Keratinocyte (primary cell): ENCODE measurements at regions not wholly inside any gene's neighbourhood (a gene's known extent, or its start where the extent isn't known, plus 50 kb on each side); places are given as distances from the start of the nearest gene placed in this dataset.

Experiments used
- DNase-seq: peaks from one replicate; pipeline ENCODE4 v3.0.0-alpha.2; 2011; ENCODE audit warnings: low read depth, missing footprints, low spot score
- FAIRE-seq: peaks from 2 replicates; lab custom pipeline; 2011; peaks lifted over from hg19 to GRCh38; lab: Jason Lieb, UNC
- H2AFZ ChIP-seq: 2 replicates; pipeline ENCODE4 v1.6.0; 2012; ENCODE audit warnings: low read length, control low read depth, inconsistent platforms; ENCODE audit not compliant: control insufficient read depth
- H3K27ac ChIP-seq: 2 replicates; pipeline ENCODE4 v1.5.1; 2011; ENCODE audit warnings: low read length; ENCODE audit not compliant: control insufficient read depth, insufficient read depth
- H3K27me3 ChIP-seq: 3 replicates; pipeline ENCODE4 v1.6.0; 2011; ENCODE audit warnings: low read length; ENCODE audit not compliant: control insufficient read depth, insufficient read depth; ENCODE audit errors: extremely low read depth
- H3K36me3 ChIP-seq, 2 experiments: 2 replicates in 1 of 2; 3 replicates in 1 of 2; pipeline ENCODE4 v1.5.1; 2011; ENCODE audit warnings: low read length in 2 of 2, mild to moderate bottlenecking in 1 of 2; ENCODE audit not compliant: control insufficient read depth in 2 of 2, insufficient read depth in 2 of 2; ENCODE audit errors: extremely low read depth in 1 of 2
- H3K4me1 ChIP-seq: 3 replicates; pipeline ENCODE4 v1.5.1; 2011; ENCODE audit warnings: low read length; ENCODE audit not compliant: control insufficient read depth, insufficient read depth; ENCODE audit errors: extremely low read depth
- H3K4me2 ChIP-seq: 3 replicates; pipeline ENCODE4 v1.6.0; 2011; ENCODE audit warnings: low read depth, low read length; ENCODE audit not compliant: control insufficient read depth, insufficient read depth; ENCODE audit errors: extremely low read depth
- H3K4me3 ChIP-seq, 3 experiments: fragments of 200-600 bp in 1 of 3; sonication (generic) in 1 of 3; 2 replicates in 2 of 3; 3 replicates in 1 of 3; pipeline ENCODE4 v1.5.1; 2011 to 2016; ENCODE audit warnings: low read length in 3 of 3, mild to moderate bottlenecking in 3 of 3, control low read depth in 2 of 3, inconsistent platforms in 1 of 3, low read depth in 1 of 3, mixed read lengths in 1 of 3, mixed run types in 1 of 3, moderate library complexity in 1 of 3; ENCODE audit not compliant: control insufficient read depth in 2 of 3, insufficient read depth in 2 of 3; ENCODE audit errors: extremely low read depth in 1 of 3
- H3K79me2 ChIP-seq: 2 replicates; pipeline ENCODE4 v1.6.0; 2012; ENCODE audit warnings: low read length; ENCODE audit not compliant: control insufficient read depth, insufficient read depth
- H3K9ac ChIP-seq: 3 replicates; pipeline ENCODE4 v1.6.0; 2011; ENCODE audit warnings: low read length; ENCODE audit not compliant: control insufficient read depth, insufficient read depth; ENCODE audit errors: extremely low read depth
- H3K9me1 ChIP-seq: 3 replicates; pipeline ENCODE4 v1.6.0; 2011; ENCODE audit warnings: low read length; ENCODE audit not compliant: control insufficient read depth, insufficient read depth; ENCODE audit errors: extremely low read depth
- H3K9me3 ChIP-seq: 2 replicates; pipeline ENCODE4 v1.5.1; 2012; ENCODE audit warnings: low read depth, low read length; ENCODE audit not compliant: control insufficient read depth
- H4K20me1 ChIP-seq: 3 replicates; pipeline ENCODE4 v1.6.0; 2011; ENCODE audit warnings: low read length; ENCODE audit not compliant: control insufficient read depth, insufficient read depth; ENCODE audit errors: extremely low read depth
- EZH2 ChIP-seq: IDR thresholded peaks from one replicate; pipeline ENCODE4 v1.6.1; 2012; ENCODE audit warnings: inconsistent platforms, mild to moderate bottlenecking, low read length, moderate library complexity
- dilution Hi-C: fragments of 300-500 bp; cut with MboI; formaldehyde crosslinking; loops from one replicate; pipeline ENCODE4 v1.7.0; 2020; ENCODE audit warnings: low sequenced_read_pairs; ENCODE audit not compliant: extremely low pct_ligation_motif_present
- TF ChIP-seq, protein P1 (sequence below), 3 experiments: IDR thresholded peaks in 1 of 3; conservative IDR thresholded peaks in 1 of 3; optimal IDR thresholded peaks in 1 of 3; 2 replicates in 2 of 3; 3 replicates in 1 of 3; pipeline versions ENCODE3 to v1.5.1; 2011; ENCODE audit warnings: low read length in 3 of 3, mild to moderate bottlenecking in 3 of 3, moderate library complexity in 2 of 3, control low read depth in 1 of 3, inconsistent platforms in 1 of 3; ENCODE audit not compliant: insufficient read depth in 2 of 3; ENCODE audit errors: extremely low read depth in 1 of 3

DNA sequence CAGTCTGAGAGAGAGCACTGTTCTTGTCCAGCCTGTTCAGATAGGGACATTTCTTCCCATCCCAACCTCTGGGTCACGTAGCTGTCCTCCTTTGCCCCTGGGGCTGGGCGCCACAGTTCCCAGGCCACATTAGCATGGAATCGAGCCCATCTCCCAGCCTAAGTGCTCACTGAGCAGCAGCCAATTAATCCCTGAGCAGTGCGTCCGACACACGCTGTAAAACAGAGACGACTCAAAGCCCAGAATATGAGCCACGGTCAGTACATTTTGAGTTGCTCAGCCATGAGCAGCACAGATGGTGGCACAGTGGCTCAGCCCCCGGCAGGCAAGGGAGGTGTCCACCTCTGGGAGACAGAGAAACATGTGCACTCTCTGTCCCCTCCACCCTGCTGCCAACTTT, 267.4 kb downstream of the NPHP4 start:
- H3K27ac ChIP-seq: no peak overlapping the region
- no peak for TF ChIP-seq EZH2
- TF ChIP-seq, protein P1, sequence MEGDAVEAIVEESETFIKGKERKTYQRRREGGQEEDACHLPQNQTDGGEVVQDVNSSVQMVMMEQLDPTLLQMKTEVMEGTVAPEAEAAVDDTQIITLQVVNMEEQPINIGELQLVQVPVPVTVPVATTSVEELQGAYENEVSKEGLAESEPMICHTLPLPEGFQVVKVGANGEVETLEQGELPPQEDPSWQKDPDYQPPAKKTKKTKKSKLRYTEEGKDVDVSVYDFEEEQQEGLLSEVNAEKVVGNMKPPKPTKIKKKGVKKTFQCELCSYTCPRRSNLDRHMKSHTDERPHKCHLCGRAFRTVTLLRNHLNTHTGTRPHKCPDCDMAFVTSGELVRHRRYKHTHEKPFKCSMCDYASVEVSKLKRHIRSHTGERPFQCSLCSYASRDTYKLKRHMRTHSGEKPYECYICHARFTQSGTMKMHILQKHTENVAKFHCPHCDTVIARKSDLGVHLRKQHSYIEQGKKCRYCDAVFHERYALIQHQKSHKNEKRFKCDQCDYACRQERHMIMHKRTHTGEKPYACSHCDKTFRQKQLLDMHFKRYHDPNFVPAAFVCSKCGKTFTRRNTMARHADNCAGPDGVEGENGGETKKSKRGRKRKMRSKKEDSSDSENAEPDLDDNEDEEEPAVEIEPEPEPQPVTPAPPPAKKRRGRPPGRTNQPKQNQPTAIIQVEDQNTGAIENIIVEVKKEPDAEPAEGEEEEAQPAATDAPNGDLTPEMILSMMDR (optimal IDR thresholded peaks at IDR 0.05 in 1 of 3, IDR thresholded peaks at IDR 0.05 in 1 of 3, conservative IDR thresholded peaks at IDR 0.05 in 1 of 3; ENCODE audit: extremely low read depth in 1 of 3, insufficient read depth in 2 of 3, low read length in 3 of 3): no peak
- H3K27me3 ChIP-seq: no peaks in the 10 kb centered on the region
- H3K4me2 ChIP-seq: no peak overlapping the region
- peaks cover 18% of the 10 kb centered on the region for H3K4me1 ChIP-seq
- no peak overlapping the region for H2AFZ ChIP-seq
- DNase-seq (no peak), FAIRE-seq (no peak)
- H3K9ac ChIP-seq: no peak overlapping the region
- dilution Hi-C loops: no loop called here
- no peaks in the 10 kb centered on the region for H3K9me1 ChIP-seq
- H3K79me2 ChIP-seq: no peaks in the 10 kb centered on the region
- no peak overlapping the region for H3K4me3 ChIP-seq
- H4K20me1 ChIP-seq: no peaks in the 10 kb centered on the region
- no peaks in the 10 kb centered on the region for H3K36me3 ChIP-seq
- no peaks in the 10 kb centered on the region for H3K9me3 ChIP-seq

- TF ChIP-seq, protein P1 (optimal IDR thresholded peaks at IDR 0.05 in 1 of 3, IDR thresholded peaks at IDR 0.05 in 1 of 3, conservative IDR thresholded peaks at IDR 0.05 in 1 of 3; ENCODE audit: extremely low read depth in 1 of 3, insufficient read depth in 2 of 3, low read length in 3 of 3): no peak
- TF ChIP-seq EZH2: no peak
- Histone ChIP-seq H3K4me2 (no peak overlapping the region), H3K27me3 (no peaks in the 10 kb centered on the region), H3K27ac (no peak overlapping the region), H3K4me3 (no peak overlapping the region), H2AFZ (no peak overlapping the region), H3K4me1 (peaks cover 18% of the 10 kb centered on the region), H3K79me2 (no peaks in the 10 kb centered on the region), H4K20me1 (no peaks in the 10 kb centered on the region), H3K9ac (no peak overlapping the region), H3K9me1 (no peaks in the 10 kb centered on the region), H3K36me3 (no peaks in the 10 kb centered on the region), H3K9me3 (no peaks in the 10 kb centered on the region)
- FAIRE-seq (no peak), DNase-seq (no peak)
- dilution Hi-C loops: no loop called here
Measured at GRCh38 chr1:5722635-5723164, 269.5 kb downstream of the NPHP4 start.
